ENCODE measurements at regions not wholly inside any gene's neighbourhood (a gene's known extent, or its start where the extent isn't known, plus 50 kb on each side); places are given as distances from the start of the nearest gene placed in this dataset.
"Not testable (repeated sequence)": the region's sequence is repeated elsewhere in the genome, so short reads cannot be mapped to it uniquely, and the experiment has no call there.

GRCh38 chrX:35622040-35622439 lies 176.1 kb upstream of the MAGEB16 start:
- no peak for DNase-seq

DNA sequence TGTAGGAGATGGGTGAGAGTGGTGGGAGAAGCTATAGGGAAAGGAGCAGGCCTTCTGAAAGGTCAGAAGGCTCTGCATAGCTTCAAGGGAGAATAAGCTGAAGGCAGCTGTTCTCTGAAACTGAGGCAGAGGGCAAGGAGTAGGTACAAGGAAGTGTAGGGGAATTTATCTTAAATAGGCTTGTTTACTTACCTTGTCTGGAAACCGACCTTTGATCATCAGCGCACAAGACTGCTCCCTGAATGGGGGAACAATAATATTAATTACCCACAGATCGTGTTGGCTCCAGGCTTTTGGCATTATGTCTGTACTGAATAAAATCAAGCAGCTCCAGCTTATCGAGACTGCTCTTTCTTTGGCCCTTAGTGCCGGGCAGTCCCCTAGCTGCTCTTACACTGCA lies 175.5 kb upstream of the MAGEB16 start:
- DNase-seq = no peak

DNA sequence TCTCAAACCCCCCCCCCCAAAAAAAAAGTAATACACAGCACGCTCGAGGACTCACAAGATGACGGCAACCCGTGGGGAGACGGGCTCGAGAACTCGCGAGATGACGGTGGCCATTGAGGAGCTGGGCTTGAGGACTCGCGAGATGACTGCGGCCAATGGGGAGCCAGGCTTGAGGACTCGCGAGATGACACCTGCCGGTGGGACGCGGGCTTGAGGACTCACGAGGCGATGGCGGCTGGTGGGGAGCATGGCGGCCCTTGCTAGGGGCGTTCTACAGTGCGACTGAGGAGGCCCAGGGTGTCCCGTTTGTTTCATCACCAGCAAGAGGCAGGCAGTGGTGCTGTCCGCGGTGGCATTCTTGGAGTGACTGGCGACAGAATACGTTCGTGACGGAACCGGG lies 172.4 kb upstream of the MAGEB16 start:
- DNase-seq = no peak

GRCh38 chrX:35626124-35626523 lies 172.0 kb upstream of the MAGEB16 start:
- DNase-seq = no peak

- not testable (repeated sequence) for DNase-seq
These were observed 162.2 kb upstream of the MAGEB16 start for GRCh38 chrX:35635971-35636370.

DNA sequence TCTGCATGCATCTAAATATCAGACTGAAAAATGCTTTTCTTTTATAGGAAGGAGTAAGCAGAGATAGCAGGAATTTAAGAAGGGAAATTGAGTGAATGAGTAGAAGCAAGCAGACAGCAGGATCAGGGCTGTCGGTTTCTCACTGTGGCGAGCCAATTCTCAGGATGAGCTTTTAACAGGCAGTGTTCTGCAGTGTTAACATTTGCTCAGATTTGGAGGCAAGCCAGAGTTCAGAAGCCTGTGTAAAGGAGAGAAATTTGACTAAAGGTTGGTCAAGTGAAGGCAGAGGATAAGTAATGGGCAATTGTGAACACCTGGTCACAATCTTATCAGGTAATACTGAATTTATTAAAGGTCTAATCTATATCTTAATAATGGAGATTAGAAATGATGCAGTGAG lies 133.3 kb upstream of the MAGEB16 start:
- DNase-seq = no peak

- DNase-seq = no peak
These were observed 132.8 kb upstream of the MAGEB16 start for GRCh38 chrX:35665311-35665710.

DNA sequence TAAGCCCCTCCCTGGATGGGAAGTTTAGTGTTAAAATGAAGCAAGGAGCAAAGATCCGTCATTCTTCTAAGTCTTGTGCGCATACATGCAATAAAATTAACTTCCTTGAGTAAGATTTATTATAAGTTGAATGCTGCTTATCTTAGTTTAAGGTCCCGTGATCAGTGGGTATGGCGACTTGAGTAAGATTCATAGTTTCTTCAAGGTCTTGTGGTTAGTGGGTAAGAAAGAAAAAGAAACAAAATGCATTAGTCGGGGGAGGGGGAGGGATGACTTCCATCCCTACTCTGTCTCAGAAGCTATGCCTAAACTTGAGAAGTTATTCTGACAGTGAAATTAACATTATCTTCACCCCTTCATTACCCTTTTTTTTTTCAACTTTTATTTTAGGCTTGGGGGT lies 127.3 kb upstream of the MAGEB16 start:
- DNase-seq = no peak

DNA sequence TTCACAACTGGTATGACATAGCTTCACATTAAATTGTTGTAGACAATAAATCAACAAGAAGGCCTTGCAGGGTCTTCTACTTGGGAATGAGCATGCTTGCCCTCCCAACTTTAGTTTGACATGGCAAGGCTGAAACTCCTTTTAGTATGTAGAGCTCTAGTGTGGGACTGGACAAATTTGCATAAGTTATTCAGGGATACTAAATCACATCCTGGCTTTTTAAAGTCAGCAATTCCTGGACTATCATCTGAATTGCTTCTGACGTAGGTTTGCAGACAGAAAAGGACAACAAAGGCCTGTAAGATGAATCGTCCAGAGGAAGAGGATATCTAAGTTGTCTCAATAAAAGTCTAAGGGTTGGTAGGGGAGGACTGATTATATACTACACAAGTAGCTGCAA lies 123.0 kb upstream of the MAGEB16 start:
- DNase-seq = no peak

GRCh38 chrX:35680940-35681346 lies 117.2 kb upstream of the MAGEB16 start:
- no peak for DNase-seq

GRCh38 chrX:35682476-35682875 lies 115.7 kb upstream of the MAGEB16 start:
- DNase-seq = no peak

DNA sequence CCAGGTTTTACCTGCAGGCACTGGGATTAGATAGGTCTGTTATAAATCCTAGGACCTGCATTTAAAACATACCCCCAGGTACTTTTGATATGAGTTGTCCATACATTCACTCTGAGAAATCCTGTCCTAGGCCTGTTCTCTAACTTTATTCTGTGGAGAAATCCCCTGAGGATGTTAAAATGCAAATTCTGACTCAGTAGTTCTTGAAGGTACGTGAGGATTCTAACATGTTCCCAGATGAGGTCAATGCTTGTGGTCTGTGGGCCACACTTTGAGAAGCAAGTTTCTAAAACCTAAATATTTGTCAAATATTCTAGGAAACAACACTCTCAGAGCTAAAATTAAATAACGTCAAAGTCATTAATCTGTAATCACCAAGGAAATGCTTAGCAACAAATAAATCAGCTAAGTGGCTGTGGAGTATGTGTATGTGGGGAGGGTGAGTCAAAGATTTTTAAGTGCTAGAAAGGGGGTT lies 101.3 kb upstream of the MAGEB16 start:
- no peak for DNase-seq

DNA sequence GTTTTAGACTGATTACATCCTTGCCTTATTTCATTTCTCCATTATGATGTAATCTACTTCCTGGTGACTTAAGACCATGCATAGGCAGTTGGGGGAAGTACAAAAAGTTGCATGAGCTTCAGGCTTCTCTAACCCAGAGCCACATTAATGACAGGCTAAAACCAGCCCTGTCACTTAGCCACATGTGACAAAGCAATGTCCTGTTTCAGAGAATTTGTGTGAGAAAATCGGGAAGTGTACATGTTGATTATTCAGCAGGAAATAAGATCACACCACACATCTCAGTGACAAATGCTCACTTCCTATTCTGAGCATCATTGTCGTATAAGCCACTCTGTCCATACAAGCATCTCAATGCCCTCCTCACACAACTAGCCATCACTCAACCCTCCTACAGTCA lies 98.5 kb upstream of the MAGEB16 start:
- DNase-seq = no peak

GRCh38 chrX:35700121-35700520 lies 98.0 kb upstream of the MAGEB16 start:
- no peak for DNase-seq

- no peak for DNase-seq
These were observed 86.9 kb upstream of the MAGEB16 start for GRCh38 chrX:35711281-35711680.

- DNase-seq = no peak
These were observed 76.0 kb upstream of the MAGEB16 start for GRCh38 chrX:35722128-35722527.

- no peak for DNase-seq
These were observed 72.0 kb upstream of the MAGEB16 start for GRCh38 chrX:35726176-35726575.

- DNase-seq = no peak
These were observed 69.7 kb upstream of the MAGEB16 start for GRCh38 chrX:35728481-35728880.

GRCh38 chrX:35733879-35734278 lies 64.3 kb upstream of the MAGEB16 start:
- DNase-seq = no peak

- DNase-seq = no peak
These were observed 57.0 kb upstream of the MAGEB16 start for GRCh38 chrX:35741142-35741541.

GRCh38 chrX:35743331-35743730 lies 54.8 kb upstream of the MAGEB16 start:
- DNase-seq = no peak

All from C1 segment of cervical spinal cord (tissue), 14 donors.